Calu3 (cell line): ENCODE measurements at regions not wholly inside any gene's neighbourhood (a gene's known extent, or its start where the extent isn't known, plus 50 kb on each side); places are given as distances from the start of the nearest gene placed in this dataset.
A peak's percentile ranks its signal among the peaks of the same experiment; 100 is the strongest.

Source experiments
- BruUV-seq: library from RNA; stranded (reverse); fragments of 400-500 nt; replicated peaks from 2 replicates; lab custom pipeline; 2021; lab: Mats Ljungman, UMichigan
- CTCF ChIA-PET: fragments of 300-600 bp; sonication (Branson Sonifier 250); formaldehyde crosslinking; loops from one replicate; lab custom pipeline; 2022; ENCODE audit warnings: antibody characterized with exemption; lab: Charles Lee
- DNase-seq: peaks from one replicate; pipeline ENCODE4 v3.0.0; 2022
- H3K27ac Mint-ChIP-seq: one replicate; pipeline ENCODE4 v1.8.0; 2022; ENCODE audit warnings: mixed read lengths; ENCODE audit not compliant: unreplicated experiment
- H3K27me3 Mint-ChIP-seq: one replicate; pipeline ENCODE4 v1.8.0; 2022; ENCODE audit warnings: mixed read lengths; ENCODE audit not compliant: unreplicated experiment
- H3K36me3 Mint-ChIP-seq: one replicate; pipeline ENCODE4 v1.8.0; 2022; ENCODE audit warnings: mild to moderate bottlenecking, moderate library complexity, mixed read lengths; ENCODE audit not compliant: insufficient read depth, unreplicated experiment
- H3K4me1 Mint-ChIP-seq: one replicate; pipeline ENCODE4 v1.8.0; 2022; ENCODE audit warnings: mild to moderate bottlenecking, low read depth, mixed read lengths; ENCODE audit not compliant: unreplicated experiment
- H3K4me3 Mint-ChIP-seq: one replicate; pipeline ENCODE4 v1.8.0; 2022; ENCODE audit warnings: mild to moderate bottlenecking, low read depth, moderate library complexity, mixed read lengths; ENCODE audit not compliant: unreplicated experiment
- H3K9me3 Mint-ChIP-seq: one replicate; pipeline ENCODE4 v1.8.0; 2022; ENCODE audit warnings: low read depth, mixed read lengths; ENCODE audit not compliant: unreplicated experiment
- CTCF ChIP-seq: fragments of 200-600 bp; IDR thresholded peaks from one replicate; pipeline ENCODE4 v1.8.0; 2022; ENCODE audit warnings: antibody characterized with exemption; ENCODE audit not compliant: unreplicated experiment
- intact Hi-C: fragments of 100-400 bp; cut with micrococcal nuclease; formaldehyde crosslinking; loops from one replicate; pipeline ENCODE4 v1.10.0; 2022; ENCODE audit not compliant: unreplicated experiment

- intact Hi-C loops, result no loop called here
Observed at GRCh38 chr2:7127687-7128086, 210.5 kb downstream of the RNF144A start.

DNA sequence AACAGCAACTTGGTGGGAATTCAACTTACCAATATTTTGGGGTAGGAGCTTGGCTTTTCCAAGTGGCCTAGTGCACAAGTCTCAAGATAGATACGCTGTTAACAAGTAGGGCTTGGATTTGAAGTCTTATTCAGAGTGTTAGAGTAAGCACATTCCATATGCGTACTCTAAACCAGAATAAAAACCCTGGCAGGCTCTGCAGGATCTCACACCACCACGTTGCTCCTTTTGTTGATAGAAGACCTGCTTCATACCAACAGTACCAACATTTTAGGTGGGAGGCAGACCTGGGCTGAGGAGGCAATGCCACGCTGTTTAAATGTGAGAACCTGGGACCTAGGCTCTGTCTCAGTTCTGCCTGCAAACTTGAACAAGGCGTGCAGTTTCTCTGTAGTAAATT lies 214.0 kb downstream of the RNF144A start:
- Mint-ChIP-seq H3K27me3 (no peaks in the 10 kb centered on the region), H3K4me1 (no peaks in the 10 kb centered on the region), H3K9me3 (no peaks in the 10 kb centered on the region), H3K27ac (no peak overlapping the region), H3K36me3 (no peaks in the 10 kb centered on the region), H3K4me3 (no peak overlapping the region)
- CTCF ChIA-PET, result no interaction called here
- no TSS peak for BruUV-seq
- no peak for TF ChIP-seq CTCF
- intact Hi-C loops, result no loop called here
- no peak for DNase-seq

More at GRCh38 chr2:7127687-7128086, 210.5 kb downstream of the RNF144A start:
- no peak for DNase-seq
- H3K36me3 Mint-ChIP-seq, result no peaks in the 10 kb centered on the region
- no peaks in the 10 kb centered on the region for H3K9me3 Mint-ChIP-seq
- no peak for TF ChIP-seq CTCF
- no peaks in the 10 kb centered on the region for H3K27me3 Mint-ChIP-seq
- H3K4me3 Mint-ChIP-seq, result no peak overlapping the region
- H3K27ac Mint-ChIP-seq, result no peak overlapping the region
- CTCF ChIA-PET, result no interaction called here
- no peaks in the 10 kb centered on the region for H3K4me1 Mint-ChIP-seq
- no TSS peak for BruUV-seq

- TF ChIP-seq CTCF, result no peak
- Mint-ChIP-seq H3K27ac (no peak overlapping the region), H3K4me1 (no peaks in the 10 kb centered on the region), H3K36me3 (no peaks in the 10 kb centered on the region), H3K4me3 (no peak overlapping the region), H3K9me3 (no peaks in the 10 kb centered on the region), H3K27me3 (no peaks in the 10 kb centered on the region)
- no peak for DNase-seq
- intact Hi-C loops, result no loop called here
- BruUV-seq, result no TSS peak
- CTCF ChIA-PET, result no interaction called here
Observed at GRCh38 chr2:7132753-7133152, 215.5 kb downstream of the RNF144A start.

- CTCF ChIA-PET, result no interaction called here
- Mint-ChIP-seq H3K27me3 (no peaks in the 10 kb centered on the region), H3K36me3 (no peaks in the 10 kb centered on the region), H3K4me3 (no peak overlapping the region), H3K27ac (no peak overlapping the region), H3K9me3 (no peaks in the 10 kb centered on the region), H3K4me1 (no peaks in the 10 kb centered on the region)
- no peak for TF ChIP-seq CTCF
- BruUV-seq, result no TSS peak
- DNase-seq, result peak; percentile 36
- intact Hi-C loops, result no loop called here
Observed at GRCh38 chr2:7133521-7133920, 216.3 kb downstream of the RNF144A start.
